ENCODE measurements at regions not wholly inside any gene's neighbourhood (a gene's known extent, or its start where the extent isn't known, plus 50 kb on each side); places are given as distances from the start of the nearest gene placed in this dataset.

DNA sequence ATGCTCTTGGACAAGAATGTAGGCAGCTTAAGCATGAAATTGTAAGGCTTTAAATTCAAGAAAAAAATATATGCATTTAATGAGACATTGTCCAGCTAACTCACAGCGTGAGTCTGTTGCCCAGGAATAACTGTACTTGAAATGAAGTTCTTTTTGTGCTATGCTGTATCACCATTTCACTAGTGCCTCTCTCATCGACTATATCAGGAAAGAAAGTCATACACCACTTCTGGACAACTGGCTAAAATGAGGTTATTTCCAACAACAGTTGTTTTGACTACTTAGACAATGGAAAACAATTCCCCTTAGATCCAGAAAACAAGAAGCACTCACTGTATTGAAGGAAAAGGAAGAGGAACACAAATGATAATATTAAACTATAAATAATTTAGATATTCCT is 251.8 kb downstream of the CRPPA start:
- no peaks in the 10 kb centered on the region for H3K27me3 ChIP-seq (ENCODE audit: control insufficient read depth in 3 of 3, insufficient read depth in 3 of 3, low read length in 2 of 3)
- no peak overlapping the region for H3K27ac ChIP-seq (ENCODE audit: low read depth in 1 of 2, low read length in 1 of 2)
- no peaks in the 10 kb centered on the region for H3K36me3 ChIP-seq (ENCODE audit: control insufficient read depth in 4 of 4, insufficient read depth in 4 of 4, low read length in 4 of 4)
- DNase-seq (no peak), ATAC-seq (ENCODE audit: insufficient read depth, low FRiP score) (no peak)
- H3K9ac ChIP-seq (ENCODE audit: insufficient read depth in 1 of 2, low read length in 2 of 2) = no peak overlapping the region
- H3K4me1 ChIP-seq (ENCODE audit: control insufficient read depth in 5 of 5, insufficient read depth in 5 of 5, low read length in 5 of 5) = peaks cover 0 to 8% (median 0%) of the 10 kb centered on the region in 5 donors
- peaks cover 0 to 9% (median 0%) of the 10 kb centered on the region in 4 donors for H3K9me3 ChIP-seq (ENCODE audit: control insufficient read depth in 4 of 4, insufficient read depth in 3 of 4, low read length in 3 of 4)
- H3K4me3 ChIP-seq = no peak overlapping the region
- TF ChIP-seq, protein P1, sequence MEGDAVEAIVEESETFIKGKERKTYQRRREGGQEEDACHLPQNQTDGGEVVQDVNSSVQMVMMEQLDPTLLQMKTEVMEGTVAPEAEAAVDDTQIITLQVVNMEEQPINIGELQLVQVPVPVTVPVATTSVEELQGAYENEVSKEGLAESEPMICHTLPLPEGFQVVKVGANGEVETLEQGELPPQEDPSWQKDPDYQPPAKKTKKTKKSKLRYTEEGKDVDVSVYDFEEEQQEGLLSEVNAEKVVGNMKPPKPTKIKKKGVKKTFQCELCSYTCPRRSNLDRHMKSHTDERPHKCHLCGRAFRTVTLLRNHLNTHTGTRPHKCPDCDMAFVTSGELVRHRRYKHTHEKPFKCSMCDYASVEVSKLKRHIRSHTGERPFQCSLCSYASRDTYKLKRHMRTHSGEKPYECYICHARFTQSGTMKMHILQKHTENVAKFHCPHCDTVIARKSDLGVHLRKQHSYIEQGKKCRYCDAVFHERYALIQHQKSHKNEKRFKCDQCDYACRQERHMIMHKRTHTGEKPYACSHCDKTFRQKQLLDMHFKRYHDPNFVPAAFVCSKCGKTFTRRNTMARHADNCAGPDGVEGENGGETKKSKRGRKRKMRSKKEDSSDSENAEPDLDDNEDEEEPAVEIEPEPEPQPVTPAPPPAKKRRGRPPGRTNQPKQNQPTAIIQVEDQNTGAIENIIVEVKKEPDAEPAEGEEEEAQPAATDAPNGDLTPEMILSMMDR (IDR thresholded peaks at IDR 0.05; ENCODE audit: control extremely low read depth, extremely low read depth) = no peak
- WGBS, 2 donors = 73 to 85% methylated on average over 2 of the region's 2 CpGs

DNA sequence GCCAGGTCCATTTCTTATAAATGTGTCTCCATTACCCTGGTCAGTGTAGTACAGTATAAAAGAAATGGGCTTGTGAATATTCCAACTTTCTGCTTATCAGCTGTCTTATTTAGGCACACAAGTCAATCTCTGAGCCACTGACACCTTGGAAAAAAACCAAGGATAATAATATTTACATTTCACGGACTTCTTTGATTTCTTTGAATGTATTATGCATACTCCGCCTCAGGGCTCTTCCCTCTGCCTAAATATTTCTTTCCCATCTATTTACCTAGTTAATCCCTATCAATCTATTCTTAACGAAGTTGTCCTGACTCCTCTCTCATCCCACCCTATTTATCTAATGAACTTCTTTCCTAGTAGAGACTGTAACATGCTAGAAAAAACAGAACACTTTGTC is 253.8 kb downstream of the CRPPA start:
- Histone ChIP-seq H3K27me3 (ENCODE audit: control insufficient read depth in 3 of 3, insufficient read depth in 3 of 3, low read length in 2 of 3) (no peaks in the 10 kb centered on the region), H3K4me3 (no peak overlapping the region), H3K4me1 (ENCODE audit: control insufficient read depth in 5 of 5, insufficient read depth in 5 of 5, low read length in 5 of 5) (peaks cover 0 to 8% (median 0%) of the 10 kb centered on the region in 5 donors), H3K9me3 (ENCODE audit: control insufficient read depth in 4 of 4, insufficient read depth in 3 of 4, low read length in 3 of 4) (peaks cover 0 to 9% (median 0%) of the 10 kb centered on the region in 4 donors), H3K36me3 (ENCODE audit: control insufficient read depth in 4 of 4, insufficient read depth in 4 of 4, low read length in 4 of 4) (no peaks in the 10 kb centered on the region), H3K9ac (ENCODE audit: insufficient read depth in 1 of 2, low read length in 2 of 2) (no peak overlapping the region), H3K27ac (ENCODE audit: low read depth in 1 of 2, low read length in 1 of 2) (no peak overlapping the region)
- DNase-seq = peak in 2 of 3 donors; percentile 67 to 70
- TF ChIP-seq, protein P1 (IDR thresholded peaks at IDR 0.05; ENCODE audit: control extremely low read depth, extremely low read depth) = no peak
- 59 to 77% methylated on average over 3 of the region's 3 CpGs for WGBS, 2 donors
- ATAC-seq (ENCODE audit: insufficient read depth, low FRiP score) = no peak

DNA sequence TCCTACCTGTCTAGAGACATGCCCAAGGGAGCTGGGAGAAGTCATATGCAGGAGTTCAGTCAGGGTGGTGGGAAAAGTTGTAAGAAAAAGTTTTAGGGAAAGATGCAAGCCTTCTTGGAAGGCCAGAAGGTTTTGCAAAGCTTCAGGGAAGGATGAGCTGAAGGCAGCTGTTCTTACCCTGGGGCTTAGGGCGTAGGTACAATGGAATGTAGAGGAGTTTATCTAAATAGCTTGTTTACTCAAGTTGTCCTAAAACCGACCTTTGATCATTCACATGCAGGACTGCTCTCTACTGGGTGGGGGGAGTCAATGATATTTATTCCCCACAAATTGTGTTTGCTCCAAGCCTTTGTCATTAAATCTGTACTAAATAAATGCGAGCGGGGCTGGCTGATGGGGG is 277.0 kb downstream of the CRPPA start:
- Histone ChIP-seq H3K4me1 (ENCODE audit: control insufficient read depth in 5 of 5, insufficient read depth in 5 of 5, low read length in 5 of 5) (no peaks in the 10 kb centered on the region), H3K36me3 (ENCODE audit: control insufficient read depth in 4 of 4, insufficient read depth in 4 of 4, low read length in 4 of 4) (peaks cover 0 to 8% (median 0%) of the 10 kb centered on the region in 4 donors), H3K27me3 (ENCODE audit: control insufficient read depth in 3 of 3, insufficient read depth in 3 of 3, low read length in 2 of 3) (no peaks in the 10 kb centered on the region), H3K9ac (ENCODE audit: insufficient read depth in 1 of 2, low read length in 2 of 2) (no peak overlapping the region), H3K4me3 (no peak overlapping the region), H3K27ac (ENCODE audit: low read depth in 1 of 2, low read length in 1 of 2) (no peak overlapping the region), H3K9me3 (ENCODE audit: control insufficient read depth in 4 of 4, insufficient read depth in 3 of 4, low read length in 3 of 4) (peaks cover 4 to 15% (median 9%) of the 10 kb centered on the region in 4 donors)
- TF ChIP-seq, protein P1 (IDR thresholded peaks at IDR 0.05; ENCODE audit: control extremely low read depth, extremely low read depth) = no peak
- WGBS, 2 donors = 85 to 96% methylated on average over 4 of the region's 4 CpGs
- no peak for ATAC-seq (ENCODE audit: insufficient read depth, low FRiP score)
- no peak for DNase-seq

DNA sequence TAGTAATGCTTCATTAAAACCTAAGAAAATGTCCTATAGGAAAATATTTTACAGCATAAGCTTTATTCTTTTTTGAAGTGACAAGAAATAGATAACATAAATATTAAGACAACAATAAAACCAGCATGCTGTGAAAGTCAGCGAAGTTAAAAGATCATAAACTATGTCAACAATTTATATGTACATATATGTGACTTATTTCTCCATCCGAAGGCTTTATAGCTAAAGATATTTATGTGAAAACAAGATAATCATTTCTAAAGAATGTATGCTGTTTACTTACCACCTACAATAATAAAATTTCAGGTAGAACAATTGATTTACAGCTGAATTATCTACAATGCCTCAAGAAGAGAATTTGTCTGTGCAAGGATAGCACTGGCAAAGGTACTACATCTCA is 283.4 kb downstream of the CRPPA start:
- Histone ChIP-seq H3K27me3 (ENCODE audit: control insufficient read depth in 3 of 3, insufficient read depth in 3 of 3, low read length in 2 of 3) (no peaks in the 10 kb centered on the region), H3K36me3 (ENCODE audit: control insufficient read depth in 4 of 4, insufficient read depth in 4 of 4, low read length in 4 of 4) (no peaks in the 10 kb centered on the region), H3K4me1 (ENCODE audit: control insufficient read depth in 5 of 5, insufficient read depth in 5 of 5, low read length in 5 of 5) (no peaks in the 10 kb centered on the region), H3K27ac (ENCODE audit: low read depth in 1 of 2, low read length in 1 of 2) (no peak overlapping the region), H3K9ac (ENCODE audit: insufficient read depth in 1 of 2, low read length in 2 of 2) (no peak overlapping the region), H3K9me3 (ENCODE audit: control insufficient read depth in 4 of 4, insufficient read depth in 3 of 4, low read length in 3 of 4) (no peaks in the 10 kb centered on the region), H3K4me3 (no peak overlapping the region)
- TF ChIP-seq, protein P1 (IDR thresholded peaks at IDR 0.05; ENCODE audit: control extremely low read depth, extremely low read depth) = no peak
- WGBS, 2 donors = 91 to 92% methylated on average over 2 of the region's 2 CpGs
- DNase-seq (no peak), ATAC-seq (ENCODE audit: insufficient read depth, low FRiP score) (no peak)
